ENCODE measurements at regions not wholly inside any gene's neighbourhood (a gene's known extent, or its start where the extent isn't known, plus 50 kb on each side); places are given as distances from the start of the nearest gene placed in this dataset.
"Not testable (repeated sequence)": the region's sequence is repeated elsewhere in the genome, so short reads cannot be mapped to it uniquely, and the experiment has no call there.

- Histone ChIP-seq H3K27me3 (ENCODE audit: control insufficient read depth, insufficient read depth, low read length) (no peaks in the 10 kb centered on the region), H3K9ac (ENCODE audit: low read length) (no peak overlapping the region), H3K4me1 (ENCODE audit: control insufficient read depth, insufficient read depth, low read length) (no peaks in the 10 kb centered on the region), H3K4me3 (ENCODE audit: low read length) (no peak overlapping the region), H3K36me3 (ENCODE audit: control insufficient read depth, insufficient read depth, low read length) (no peaks in the 10 kb centered on the region), H3K27ac (ENCODE audit: low read depth, low read length) (no peak overlapping the region)
Observed at GRCh38 chr1:221583465-221583864, 158.4 kb downstream of the DUSP10 start.

- not testable (repeated sequence) for H3K4me3 ChIP-seq (ENCODE audit: low read length); H3K36me3 ChIP-seq (ENCODE audit: control insufficient read depth, insufficient read depth, low read length); H3K9ac ChIP-seq (ENCODE audit: low read length); H3K27ac ChIP-seq (ENCODE audit: low read depth, low read length); H3K27me3 ChIP-seq (ENCODE audit: control insufficient read depth, insufficient read depth, low read length); H3K4me1 ChIP-seq (ENCODE audit: control insufficient read depth, insufficient read depth, low read length)
Observed at GRCh38 chr1:221587013-221587412, 154.9 kb downstream of the DUSP10 start.

- H3K9ac ChIP-seq (ENCODE audit: low read length); H3K4me1 ChIP-seq (ENCODE audit: control insufficient read depth, insufficient read depth, low read length); H3K4me3 ChIP-seq (ENCODE audit: low read length); H3K27me3 ChIP-seq (ENCODE audit: control insufficient read depth, insufficient read depth, low read length); H3K27ac ChIP-seq (ENCODE audit: low read depth, low read length); H3K36me3 ChIP-seq (ENCODE audit: control insufficient read depth, insufficient read depth, low read length): not testable (repeated sequence)
Observed at GRCh38 chr1:221591250-221591649, 150.6 kb downstream of the DUSP10 start.

GRCh38 chr1:221594576-221594975 lies 147.3 kb downstream of the DUSP10 start:
- Histone ChIP-seq H3K4me3 (ENCODE audit: low read length) (no peak overlapping the region), H3K27ac (ENCODE audit: low read depth, low read length) (no peak overlapping the region), H3K4me1 (ENCODE audit: control insufficient read depth, insufficient read depth, low read length) (no peaks in the 10 kb centered on the region), H3K36me3 (ENCODE audit: control insufficient read depth, insufficient read depth, low read length) (no peaks in the 10 kb centered on the region), H3K27me3 (ENCODE audit: control insufficient read depth, insufficient read depth, low read length) (no peaks in the 10 kb centered on the region), H3K9ac (ENCODE audit: low read length) (no peak overlapping the region)

GRCh38 chr1:221598122-221598521 lies 143.8 kb downstream of the DUSP10 start:
- Histone ChIP-seq H3K36me3 (ENCODE audit: control insufficient read depth, insufficient read depth, low read length) (no peaks in the 10 kb centered on the region), H3K27me3 (ENCODE audit: control insufficient read depth, insufficient read depth, low read length) (no peaks in the 10 kb centered on the region), H3K27ac (ENCODE audit: low read depth, low read length) (no peak overlapping the region), H3K9ac (ENCODE audit: low read length) (no peak overlapping the region), H3K4me3 (ENCODE audit: low read length) (no peak overlapping the region), H3K4me1 (ENCODE audit: control insufficient read depth, insufficient read depth, low read length) (no peaks in the 10 kb centered on the region)

- no peaks in the 10 kb centered on the region for H3K4me1 ChIP-seq (ENCODE audit: control insufficient read depth, insufficient read depth, low read length)
- no peak overlapping the region for H3K4me3 ChIP-seq (ENCODE audit: low read length)
- H3K9ac ChIP-seq (ENCODE audit: low read length) = no peak overlapping the region
- H3K27ac ChIP-seq (ENCODE audit: low read depth, low read length) = no peak overlapping the region
- no peaks in the 10 kb centered on the region for H3K36me3 ChIP-seq (ENCODE audit: control insufficient read depth, insufficient read depth, low read length)
- no peaks in the 10 kb centered on the region for H3K27me3 ChIP-seq (ENCODE audit: control insufficient read depth, insufficient read depth, low read length)
Observed at GRCh38 chr1:221601166-221601565, 140.7 kb downstream of the DUSP10 start.

- Histone ChIP-seq H3K27ac (ENCODE audit: low read depth, low read length) (no peak overlapping the region), H3K36me3 (ENCODE audit: control insufficient read depth, insufficient read depth, low read length) (no peaks in the 10 kb centered on the region), H3K4me3 (ENCODE audit: low read length) (no peak overlapping the region), H3K27me3 (ENCODE audit: control insufficient read depth, insufficient read depth, low read length) (no peaks in the 10 kb centered on the region), H3K4me1 (ENCODE audit: control insufficient read depth, insufficient read depth, low read length) (no peaks in the 10 kb centered on the region), H3K9ac (ENCODE audit: low read length) (no peak overlapping the region)
Observed at GRCh38 chr1:221602830-221603229, 139.1 kb downstream of the DUSP10 start.

GRCh38 chr1:221604390-221604789 lies 137.5 kb downstream of the DUSP10 start:
- not testable (repeated sequence) for H3K36me3 ChIP-seq (ENCODE audit: control insufficient read depth, insufficient read depth, low read length); H3K27ac ChIP-seq (ENCODE audit: low read depth, low read length)

GRCh38 chr1:221604948-221605347 lies 136.9 kb downstream of the DUSP10 start:
- H3K9ac ChIP-seq (ENCODE audit: low read length) = no peak overlapping the region
- no peaks in the 10 kb centered on the region for H3K27me3 ChIP-seq (ENCODE audit: control insufficient read depth, insufficient read depth, low read length)
- no peaks in the 10 kb centered on the region for H3K4me1 ChIP-seq (ENCODE audit: control insufficient read depth, insufficient read depth, low read length)
- no peak overlapping the region for H3K27ac ChIP-seq (ENCODE audit: low read depth, low read length)
- H3K36me3 ChIP-seq (ENCODE audit: control insufficient read depth, insufficient read depth, low read length) = no peaks in the 10 kb centered on the region
- no peak overlapping the region for H3K4me3 ChIP-seq (ENCODE audit: low read length)

More at GRCh38 chr1:221604390-221604789, 137.5 kb downstream of the DUSP10 start:
- H3K4me3 ChIP-seq (ENCODE audit: low read length); H3K9ac ChIP-seq (ENCODE audit: low read length); H3K27me3 ChIP-seq (ENCODE audit: control insufficient read depth, insufficient read depth, low read length); H3K4me1 ChIP-seq (ENCODE audit: control insufficient read depth, insufficient read depth, low read length): not testable (repeated sequence)

- Histone ChIP-seq H3K27ac (ENCODE audit: low read depth, low read length) (no peak overlapping the region), H3K9ac (ENCODE audit: low read length) (no peak overlapping the region), H3K4me1 (ENCODE audit: control insufficient read depth, insufficient read depth, low read length) (no peaks in the 10 kb centered on the region)
Observed at GRCh38 chr1:221605569-221605968, 136.3 kb downstream of the DUSP10 start.

GRCh38 chr1:221606256-221606655 lies 135.6 kb downstream of the DUSP10 start:
- Histone ChIP-seq H3K27ac (ENCODE audit: low read depth, low read length) (no peak overlapping the region), H3K4me1 (ENCODE audit: control insufficient read depth, insufficient read depth, low read length) (no peaks in the 10 kb centered on the region), H3K4me3 (ENCODE audit: low read length) (no peak overlapping the region), H3K9ac (ENCODE audit: low read length) (no peak overlapping the region), H3K36me3 (ENCODE audit: control insufficient read depth, insufficient read depth, low read length) (no peaks in the 10 kb centered on the region), H3K27me3 (ENCODE audit: control insufficient read depth, insufficient read depth, low read length) (no peaks in the 10 kb centered on the region)

More at GRCh38 chr1:221605569-221605968, 136.3 kb downstream of the DUSP10 start:
- H3K27me3 ChIP-seq (ENCODE audit: control insufficient read depth, insufficient read depth, low read length) = no peaks in the 10 kb centered on the region
- no peak overlapping the region for H3K4me3 ChIP-seq (ENCODE audit: low read length)
- no peaks in the 10 kb centered on the region for H3K36me3 ChIP-seq (ENCODE audit: control insufficient read depth, insufficient read depth, low read length)

GRCh38 chr1:221608835-221609320 lies 133.0 kb downstream of the DUSP10 start:
- H3K4me1 ChIP-seq (ENCODE audit: control insufficient read depth, insufficient read depth, low read length) = peaks cover 6% of the 10 kb centered on the region
- H3K4me3 ChIP-seq (ENCODE audit: low read length) = no peak overlapping the region
- no peak overlapping the region for H3K27ac ChIP-seq (ENCODE audit: low read depth, low read length)

GRCh38 chr1:221611656-221612046 lies 130.2 kb downstream of the DUSP10 start:
- Histone ChIP-seq H3K27ac (ENCODE audit: low read depth, low read length) (no peak overlapping the region), H3K9ac (ENCODE audit: low read length) (no peak overlapping the region), H3K27me3 (ENCODE audit: control insufficient read depth, insufficient read depth, low read length) (no peaks in the 10 kb centered on the region), H3K4me1 (ENCODE audit: control insufficient read depth, insufficient read depth, low read length) (peaks cover 6% of the 10 kb centered on the region), H3K4me3 (ENCODE audit: low read length) (no peak overlapping the region), H3K36me3 (ENCODE audit: control insufficient read depth, insufficient read depth, low read length) (no peaks in the 10 kb centered on the region)

More at GRCh38 chr1:221608835-221609320, 133.0 kb downstream of the DUSP10 start:
- Histone ChIP-seq H3K36me3 (ENCODE audit: control insufficient read depth, insufficient read depth, low read length) (no peaks in the 10 kb centered on the region), H3K27me3 (ENCODE audit: control insufficient read depth, insufficient read depth, low read length) (no peaks in the 10 kb centered on the region), H3K9ac (ENCODE audit: low read length) (no peak overlapping the region)

Measured in rectal smooth muscle tissue (tissue), 1 donor.